ENCODE measurements at regions not wholly inside any gene's neighbourhood (a gene's known extent, or its start where the extent isn't known, plus 50 kb on each side); places are given as distances from the start of the nearest gene placed in this dataset.

GRCh38 chr11:37040921-37041320 is 442.9 kb upstream of the RAG2 start:
- Histone ChIP-seq H3K4ac (ENCODE audit: low read depth, low read length) (no peak overlapping the region), H2BK12ac (ENCODE audit: insufficient read length, low read depth, low read length) (no peak overlapping the region), H2AFZ (ENCODE audit: low read length) (no peak overlapping the region), H3K79me1 (ENCODE audit: insufficient read depth, low read depth, low read length, poor library complexity, severe bottlenecking) (no peaks in the 10 kb centered on the region), H2AK5ac (ENCODE audit: insufficient read length, low read length) (no peak overlapping the region), H4K20me1 (ENCODE audit: control insufficient read depth, insufficient read depth, insufficient read length) (no peaks in the 10 kb centered on the region), H2BK20ac (ENCODE audit: low read depth, low read length, poor library complexity, severe bottlenecking) (no peak overlapping the region), H4K5ac (ENCODE audit: insufficient read length, low read depth, low read length) (no peak overlapping the region), H3K56ac (ENCODE audit: insufficient read length, low read depth, low read length) (no peak overlapping the region), H3K23me2 (ENCODE audit: insufficient read length, low read depth, low read length, poor library complexity, severe bottlenecking) (no peaks in the 10 kb centered on the region), H2BK120ac (ENCODE audit: low read depth, low read length, poor library complexity, severe bottlenecking) (no peak overlapping the region), H3K4me1 (ENCODE audit: insufficient read depth, low read length) (no peaks in the 10 kb centered on the region), H3K4me2 (ENCODE audit: insufficient read depth, insufficient read length, low read length) (no peak overlapping the region), H3K23ac (ENCODE audit: insufficient read length, low read depth, low read length) (no peak overlapping the region), H4K91ac (ENCODE audit: insufficient read length, low read depth, low read length) (no peak overlapping the region), H3K18ac (ENCODE audit: insufficient read length, low read depth, low read length) (no peak overlapping the region), H3T11ph (ENCODE audit: low read length) (no peak overlapping the region), H3K9ac (ENCODE audit: extremely low read depth, insufficient read length, low read length) (no peak overlapping the region), H3K79me2 (ENCODE audit: insufficient read depth, low read length) (no peaks in the 10 kb centered on the region), H4K8ac (replicated peaks; ENCODE audit: insufficient read length, low read depth, low read length) (no peak overlapping the region), H2BK15ac (ENCODE audit: low read depth, low read length) (no peak overlapping the region), H2BK5ac (ENCODE audit: insufficient read length, low read length) (no peak overlapping the region), H3K27ac (ENCODE audit: insufficient read length, low read depth, low read length) (no peak overlapping the region), H3K27me3 (ENCODE audit: insufficient read depth, low read length) (no peaks in the 10 kb centered on the region), H3K14ac (ENCODE audit: insufficient read depth, low read length) (no peak overlapping the region), H3K9me3 (ENCODE audit: control insufficient read depth, low read depth, low read length) (no peaks in the 10 kb centered on the region)
- Mint-ChIP-seq H3K4me3 (no peak overlapping the region), H3K27me3 (ENCODE audit: low read depth) (no peaks in the 10 kb centered on the region), H3K4me1 (no peaks in the 10 kb centered on the region), H3K9me3 (no peaks in the 10 kb centered on the region), H3K27ac (no peak overlapping the region), H3K36me3 (ENCODE audit: insufficient read depth in 1 of 3, low read depth in 3 of 3) (no peaks in the 10 kb centered on the region)
- no peak for DNase-seq
- no peak for TF ChIP-seq CTCF (conservative IDR thresholded peaks at IDR 0.05)
